NCI-H345 treated with DMSO at 0.1 percent for 48 hours (cell line): ENCODE measurements at regions not wholly inside any gene's neighbourhood (a gene's known extent, or its start where the extent isn't known, plus 50 kb on each side); places are given as distances from the start of the nearest gene placed in this dataset.

ENCODE experiments used
- DNase-seq: peaks from one replicate; lab custom pipeline; 2025; ENCODE audit not compliant: unreplicated experiment; lab: John Stamatoyannopoulos, UW

- no peak for DNase-seq
Observed at GRCh38 chr12:86827409-86827808, 571.2 kb upstream of the MGAT4C start.

- no peak for DNase-seq
Observed at GRCh38 chr12:86826051-86826450, 569.9 kb upstream of the MGAT4C start.

DNA sequence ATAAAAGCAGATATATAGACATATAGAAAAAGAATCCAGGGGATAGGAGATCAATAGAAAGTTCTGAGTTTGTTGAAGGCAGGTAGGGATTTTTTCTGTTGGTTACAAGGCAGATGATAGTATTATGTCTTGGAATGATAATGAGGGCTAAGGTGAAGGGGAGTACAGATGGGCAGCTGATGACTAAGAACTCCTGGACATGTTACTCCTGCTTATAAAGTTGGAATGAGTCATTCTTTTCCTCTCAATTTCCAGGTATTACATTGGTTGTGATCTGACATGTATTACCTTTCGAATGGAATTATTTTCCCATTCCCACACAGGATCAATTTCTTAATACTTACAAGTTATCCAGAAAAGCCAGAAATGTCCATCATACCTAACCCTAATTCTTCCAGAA, 545.2 kb upstream of the MGAT4C start:
- no peak for DNase-seq

DNA sequence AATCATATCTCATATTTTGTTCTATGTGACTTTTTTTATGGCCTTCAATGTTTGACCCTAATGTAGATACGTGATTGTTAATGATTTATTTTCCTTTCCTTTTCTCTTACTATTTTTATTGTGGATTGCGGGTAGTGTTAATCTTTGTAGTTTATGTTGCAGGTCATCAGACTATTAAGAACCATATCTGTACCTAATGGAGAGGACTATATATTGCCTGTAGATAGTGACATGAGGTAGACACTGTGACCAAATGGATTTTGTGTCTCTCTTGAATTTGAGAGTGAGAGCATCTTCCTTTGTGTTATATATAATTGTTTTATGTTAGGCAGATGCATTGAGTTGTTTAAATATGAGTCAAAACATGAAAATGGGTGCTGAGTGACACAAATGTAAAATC, 543.4 kb upstream of the MGAT4C start:
- no peak for DNase-seq

GRCh38 chr12:86796550-86796949, 540.4 kb upstream of the MGAT4C start:
- DNase-seq = no peak

- DNase-seq = no peak
Observed at GRCh38 chr12:86788661-86789060, 532.5 kb upstream of the MGAT4C start.

DNA sequence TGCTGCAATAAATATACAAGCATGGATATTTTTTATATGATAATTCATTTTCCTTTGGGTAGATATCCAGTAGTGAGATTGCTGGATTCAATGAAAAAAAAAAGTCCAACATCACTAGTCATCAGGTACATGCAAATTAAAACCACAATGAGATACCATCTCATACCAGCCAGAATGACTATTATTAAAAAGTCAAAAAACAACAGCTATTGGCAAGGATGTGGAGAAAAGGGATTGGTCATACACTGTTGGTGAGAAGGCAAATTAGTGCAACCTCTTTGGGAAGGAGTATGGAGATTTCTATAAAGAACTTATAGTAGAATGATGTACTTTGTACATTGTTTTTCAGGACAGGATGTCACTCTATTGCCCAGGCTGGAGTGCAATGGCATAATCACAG, 531.2 kb upstream of the MGAT4C start:
- no peak for DNase-seq

DNA sequence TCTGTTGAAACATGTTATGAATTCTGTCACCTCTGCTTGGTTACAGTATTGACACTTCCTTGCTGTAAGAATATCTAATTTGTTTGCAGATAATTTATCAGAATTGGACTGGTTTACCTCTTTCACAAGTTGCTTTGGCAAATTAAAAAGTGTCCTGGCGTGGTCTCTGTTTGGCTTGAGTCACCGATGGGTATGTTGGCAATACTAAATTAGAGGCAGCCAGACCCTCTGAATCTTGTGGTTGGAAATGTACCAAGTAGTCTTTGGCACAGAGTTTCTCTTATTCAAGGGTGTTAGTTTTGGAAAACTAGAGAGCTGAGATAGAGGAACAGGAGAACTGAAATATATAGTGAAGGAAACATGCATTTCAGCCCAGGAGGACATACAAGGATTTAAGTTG, 521.1 kb upstream of the MGAT4C start:
- DNase-seq = no peak

GRCh38 chr12:86774841-86775388, 518.7 kb upstream of the MGAT4C start:
- no peak for DNase-seq

DNA sequence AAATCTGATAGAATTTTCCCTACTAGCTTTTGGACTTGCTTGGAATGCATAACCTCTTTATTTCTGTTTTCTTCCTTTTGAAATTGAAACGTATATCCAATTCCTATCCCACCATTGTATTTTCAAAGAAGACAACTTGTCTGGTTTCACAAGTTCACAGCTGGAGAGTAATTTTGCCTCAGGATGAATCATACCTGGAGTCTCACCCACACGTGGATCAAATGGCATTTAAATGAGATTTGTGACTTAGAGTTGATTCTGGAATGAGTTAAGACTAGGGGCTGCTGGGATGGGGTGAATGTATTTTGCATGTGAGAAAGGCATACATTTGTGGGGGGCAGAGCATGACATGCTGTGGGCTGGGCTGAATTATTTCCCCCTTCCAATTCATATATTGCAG, 516.5 kb upstream of the MGAT4C start:
- no peak for DNase-seq

- no peak for DNase-seq
Observed at GRCh38 chr12:86770871-86771270, 514.7 kb upstream of the MGAT4C start.

DNA sequence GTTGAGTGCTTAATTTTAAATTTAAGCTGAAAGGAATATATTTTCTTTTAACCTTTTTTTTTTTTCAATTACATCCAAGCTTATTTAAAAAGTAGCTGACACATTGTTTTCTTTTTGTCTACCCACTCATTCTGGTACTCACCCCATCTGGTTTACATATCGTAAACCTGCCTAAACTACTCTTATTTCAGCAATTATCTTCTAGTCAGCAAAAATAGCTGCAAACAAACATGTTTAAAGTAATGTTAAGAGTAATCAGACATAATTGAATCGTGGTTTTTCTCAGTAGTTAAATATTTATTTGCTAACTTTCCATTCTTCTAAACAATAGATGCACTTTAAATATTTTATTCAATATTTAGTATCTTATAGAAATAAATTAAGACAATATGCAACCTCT, 492.7 kb upstream of the MGAT4C start:
- DNase-seq = no peak

DNA sequence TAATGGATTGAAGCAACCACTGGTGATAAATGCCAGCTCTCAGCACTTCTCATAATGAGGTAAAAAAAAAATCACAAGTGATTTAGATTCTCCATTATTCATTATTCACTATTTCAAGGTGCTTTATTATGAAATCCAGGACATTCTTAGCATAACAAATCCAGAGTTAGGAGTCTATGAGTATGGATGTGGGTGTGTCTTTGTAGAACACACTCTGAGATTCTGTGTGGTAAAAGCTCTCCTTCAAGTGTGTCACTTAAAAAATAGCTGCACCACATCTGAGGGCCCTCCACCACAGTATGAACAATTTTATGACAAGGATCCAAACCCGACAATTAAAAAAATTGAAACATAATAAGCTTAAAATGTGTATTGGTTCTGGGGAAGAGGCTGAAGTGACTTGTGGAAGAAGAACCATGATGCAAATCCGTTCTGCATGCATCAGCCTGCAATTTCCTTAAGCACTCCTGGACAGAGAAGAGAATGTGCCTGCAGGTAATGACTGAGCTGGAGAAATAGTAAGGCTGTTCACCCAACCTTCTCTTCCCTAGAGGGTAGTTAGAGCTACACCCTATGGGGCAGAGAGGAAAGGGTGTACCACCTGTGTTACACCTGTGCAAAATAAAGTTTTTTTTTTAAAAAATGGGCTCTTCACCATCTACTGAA, 488.5 kb upstream of the MGAT4C start:
- DNase-seq = no peak

GRCh38 chr12:86743875-86744536, 487.8 kb upstream of the MGAT4C start:
- no peak for DNase-seq

DNA sequence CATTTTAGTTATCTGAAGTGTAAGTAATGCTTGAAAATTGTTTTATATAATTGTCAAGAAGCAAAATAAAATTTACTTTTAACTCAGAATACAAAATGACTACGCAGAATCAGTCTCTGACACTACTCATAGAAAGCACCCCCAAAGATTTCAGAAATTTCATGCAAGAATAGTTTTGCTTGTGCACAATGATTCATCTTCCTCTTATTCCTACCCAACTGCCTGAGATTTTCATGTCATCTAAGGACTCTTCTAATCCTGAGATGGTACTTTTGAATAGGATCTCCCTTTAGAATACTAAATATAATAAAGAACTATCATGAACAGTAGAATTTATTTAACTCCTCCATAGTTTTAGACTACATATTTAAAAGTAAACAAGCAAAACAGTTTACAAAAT, 485.3 kb upstream of the MGAT4C start:
- no peak for DNase-seq

DNA sequence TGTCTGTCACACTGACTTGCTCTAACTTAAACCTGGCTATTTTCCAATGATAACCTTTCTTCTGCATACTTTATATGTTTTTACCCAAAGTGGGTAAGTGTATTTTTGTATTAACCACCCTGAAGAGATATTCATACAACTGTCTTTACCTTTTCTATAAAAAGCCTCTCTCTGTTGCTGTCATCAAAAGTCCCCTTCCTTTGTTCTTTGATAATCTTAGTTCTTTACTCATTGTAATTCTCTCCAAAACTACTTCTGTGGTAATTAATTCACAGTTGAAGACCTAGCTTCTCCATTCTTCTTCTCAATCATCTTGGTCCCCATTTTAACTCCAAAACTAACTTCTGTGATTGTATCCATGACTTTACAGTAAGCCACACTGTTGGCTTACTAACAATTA, 479.7 kb upstream of the MGAT4C start:
- no peak for DNase-seq

GRCh38 chr12:86735072-86735471, 478.9 kb upstream of the MGAT4C start:
- DNase-seq = no peak

DNA sequence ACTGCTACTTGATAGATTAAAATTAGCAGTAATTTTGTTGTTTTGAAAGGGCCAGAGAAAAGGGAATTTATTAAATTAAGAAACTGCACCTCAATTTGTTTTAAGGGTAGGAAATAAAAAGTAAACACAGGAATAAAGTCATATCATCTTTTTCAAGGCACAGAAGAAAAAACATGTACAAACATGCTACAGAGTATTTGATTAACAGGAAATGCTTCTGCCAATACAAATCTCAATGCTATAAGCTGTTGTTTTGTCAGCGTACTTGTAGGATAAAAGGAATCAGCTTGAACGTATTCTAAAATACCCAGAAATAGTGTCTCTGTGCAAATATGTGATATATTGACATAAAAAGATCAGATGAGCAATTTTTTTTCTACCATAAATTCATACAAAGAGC, 474.0 kb upstream of the MGAT4C start:
- DNase-seq = no peak

- no peak for DNase-seq
Observed at GRCh38 chr12:86729739-86730138, 473.5 kb upstream of the MGAT4C start.

- DNase-seq = peak; percentile 13
Observed at GRCh38 chr12:86727160-86727559, 471.0 kb upstream of the MGAT4C start.

DNA sequence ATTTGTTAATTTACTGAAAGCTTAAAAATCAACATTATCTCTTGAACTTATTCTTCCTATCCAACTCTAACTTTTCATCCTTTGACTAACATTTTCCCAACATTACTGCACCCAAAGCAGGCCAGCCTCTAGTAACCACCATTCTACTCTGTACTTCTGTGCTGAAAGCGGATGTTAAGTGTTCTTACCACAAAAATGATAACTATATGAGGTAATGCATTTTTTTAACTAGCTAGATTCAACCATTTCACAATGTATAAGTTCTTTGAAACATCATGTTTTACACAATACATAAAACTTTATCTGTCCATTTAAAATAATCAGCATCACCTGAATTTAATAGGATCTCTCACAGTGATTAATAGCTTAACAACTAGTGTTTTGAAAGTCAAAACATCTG, 468.5 kb upstream of the MGAT4C start:
- DNase-seq = no peak

- DNase-seq = no peak
Observed at GRCh38 chr12:86723326-86723725, 467.1 kb upstream of the MGAT4C start.
